GM21723 (cell line): ENCODE measurements at regions not wholly inside any gene's neighbourhood (a gene's known extent, or its start where the extent isn't known, plus 50 kb on each side); places are given as distances from the start of the nearest gene placed in this dataset.
"Not testable (repeated sequence)": the region's sequence is repeated elsewhere in the genome, so short reads cannot be mapped to it uniquely, and the experiment has no call there.

Source experiments
- ATAC-seq: cut with Tn5 transposase; IDR thresholded peaks from one replicate; pipeline ENCODE4 v1.9.1; 2021; ENCODE audit warnings: mild to moderate bottlenecking, moderate library complexity; ENCODE audit not compliant: unreplicated experiment

GRCh38 chr5:60446917-60447316, 253.0 kb downstream of the DEPDC1B start:
- no peak for ATAC-seq

GRCh38 chr5:60445921-60446320, 254.0 kb downstream of the DEPDC1B start:
- ATAC-seq: no peak

- no peak for ATAC-seq
Observed at GRCh38 chr5:60445427-60445826, 254.5 kb downstream of the DEPDC1B start.

GRCh38 chr5:60444661-60445360, 255.2 kb downstream of the DEPDC1B start:
- ATAC-seq: no peak

- no peak for ATAC-seq
Observed at GRCh38 chr5:60439552-60439951, 260.4 kb downstream of the DEPDC1B start.

- peak; percentile 48 for ATAC-seq
Observed at GRCh38 chr5:60437308-60437707, 262.7 kb downstream of the DEPDC1B start.

- peak; percentile 82 for ATAC-seq
Observed at GRCh38 chr5:60436518-60436917, 263.4 kb downstream of the DEPDC1B start.

- no peak for ATAC-seq
Observed at GRCh38 chr5:60435808-60436207, 264.2 kb downstream of the DEPDC1B start.

- not testable (repeated sequence) for ATAC-seq
Observed at GRCh38 chr5:60426189-60426588, 273.8 kb downstream of the DEPDC1B start.

GRCh38 chr5:60420773-60421172, 279.2 kb downstream of the DEPDC1B start:
- ATAC-seq: not testable (repeated sequence)

GRCh38 chr5:60417500-60418181, 282.3 kb downstream of the DEPDC1B start:
- no peak for ATAC-seq

GRCh38 chr5:60415443-60415842, 284.5 kb downstream of the DEPDC1B start:
- ATAC-seq: no peak

GRCh38 chr5:60410427-60410826, 289.5 kb downstream of the DEPDC1B start:
- no peak for ATAC-seq

GRCh38 chr5:60404171-60404570, 295.8 kb downstream of the DEPDC1B start:
- no peak for ATAC-seq

- ATAC-seq: no peak
Observed at GRCh38 chr5:60403343-60404006, 296.5 kb downstream of the DEPDC1B start.

- no peak for ATAC-seq
Observed at GRCh38 chr5:60402161-60402785, 297.7 kb downstream of the DEPDC1B start.

GRCh38 chr5:60401526-60401925, 298.4 kb downstream of the DEPDC1B start:
- no peak for ATAC-seq

GRCh38 chr5:60399507-60399906, 300.5 kb downstream of the DEPDC1B start:
- no peak for ATAC-seq

GRCh38 chr5:60395712-60396329, 304.1 kb downstream of the DEPDC1B start:
- no peak for ATAC-seq

- no peak for ATAC-seq
Observed at GRCh38 chr5:60387051-60387440, 312.9 kb downstream of the DEPDC1B start.

- no peak for ATAC-seq
Observed at GRCh38 chr5:60386436-60387050, 313.4 kb downstream of the DEPDC1B start.
